ENCODE measurements at regions not wholly inside any gene's neighbourhood (a gene's known extent, or its start where the extent isn't known, plus 50 kb on each side); places are given as distances from the start of the nearest gene placed in this dataset.
"Not testable (repeated sequence)": the region's sequence is repeated elsewhere in the genome, so short reads cannot be mapped to it uniquely, and the experiment has no call there.

DNA sequence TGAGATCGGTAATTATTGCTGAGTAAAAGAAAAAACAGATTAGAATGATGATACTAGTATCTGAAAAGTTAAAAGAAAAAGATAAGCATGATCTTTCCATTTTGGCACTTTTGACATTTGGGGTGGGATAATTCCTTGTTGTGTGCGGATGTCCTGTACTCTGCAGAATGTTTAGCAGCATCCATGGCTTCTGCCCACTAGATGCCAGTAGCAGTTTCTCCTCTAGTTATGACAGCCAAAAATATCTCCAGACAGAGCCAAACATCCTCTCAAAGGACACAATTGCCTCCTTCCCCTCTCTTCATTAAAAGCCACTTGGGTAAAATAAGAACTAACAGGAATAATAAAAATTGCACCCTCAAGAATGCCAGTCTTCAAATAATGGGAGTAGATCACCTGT, 468.8 kb upstream of the GRM7 start:
- no peak for DNase-seq

DNA sequence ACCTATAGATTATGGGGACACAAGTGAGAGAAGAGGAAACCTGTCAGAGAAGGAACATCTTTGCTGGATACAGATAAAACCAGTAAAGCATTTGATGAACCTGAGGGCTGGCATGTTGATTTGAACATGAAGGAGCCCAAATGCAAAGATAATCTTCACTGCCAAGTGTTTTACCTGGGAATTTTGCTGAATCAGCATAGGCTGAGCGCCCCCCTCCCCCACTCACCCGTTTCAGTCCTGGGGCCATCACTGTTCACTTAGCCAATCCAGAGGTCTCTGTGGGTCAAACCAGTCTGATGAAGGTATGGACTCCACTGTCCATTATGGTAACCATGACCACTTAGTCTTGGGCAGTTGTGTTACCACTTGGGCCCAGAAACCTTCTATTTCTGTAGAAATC, 466.0 kb upstream of the GRM7 start:
- DNase-seq = no peak

DNA sequence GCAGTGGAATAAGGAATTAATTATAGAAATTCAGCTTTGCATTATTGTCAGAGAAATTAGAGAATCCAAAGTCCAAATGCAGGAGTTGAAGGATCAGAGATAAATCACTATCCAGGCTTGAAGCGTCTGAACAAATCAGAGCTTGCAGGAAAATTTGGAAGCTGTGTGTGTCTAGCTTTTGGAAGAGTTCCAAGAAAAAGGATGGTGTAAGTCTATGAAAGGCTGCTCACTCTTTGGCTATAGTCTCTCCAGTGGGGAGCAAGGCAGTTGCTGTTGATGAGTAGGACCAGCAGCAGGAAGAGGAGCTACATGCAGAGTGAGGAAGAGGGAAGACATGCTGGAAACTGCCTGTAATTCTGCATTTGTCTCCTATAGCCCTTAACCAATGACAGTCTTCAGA, 464.3 kb upstream of the GRM7 start:
- no peak for DNase-seq

DNA sequence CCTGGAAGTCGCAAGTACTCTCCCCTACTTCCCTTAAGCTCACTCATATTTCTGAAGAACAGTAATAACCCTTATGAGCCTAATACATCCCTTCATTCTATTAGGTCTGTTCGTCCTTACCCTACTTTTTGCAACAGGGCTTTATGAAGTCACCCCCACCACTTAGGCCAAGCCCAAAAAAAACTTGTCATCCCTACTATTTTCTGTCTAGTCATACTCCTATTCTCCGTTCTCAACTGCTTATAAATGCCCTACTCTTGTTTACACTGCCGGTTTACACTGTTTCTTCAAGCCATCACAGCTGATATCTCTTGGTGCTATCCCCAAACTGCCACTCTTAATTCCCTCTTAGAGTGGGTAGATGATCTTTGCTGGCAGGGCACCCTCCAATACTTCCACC, 458.2 kb upstream of the GRM7 start:
- DNase-seq = not testable (repeated sequence)

DNA sequence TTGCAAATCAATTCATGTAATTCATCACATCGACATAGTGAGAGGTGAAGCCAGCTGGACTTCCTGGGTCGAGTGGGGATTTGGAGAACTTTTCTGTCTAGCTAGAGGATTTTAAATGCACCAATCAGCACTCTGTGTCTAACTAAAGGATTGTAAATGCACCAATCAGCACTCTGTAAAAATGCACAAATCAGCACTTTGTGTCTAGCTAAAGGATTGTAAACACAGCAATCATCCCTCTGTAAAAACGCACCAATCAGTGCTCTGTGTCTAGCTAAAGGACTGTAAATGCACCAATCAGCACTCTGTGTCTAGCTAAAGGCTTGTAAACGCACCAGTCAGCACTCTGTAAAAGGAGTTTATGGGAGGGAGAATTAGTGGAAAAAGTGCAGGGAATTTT, 454.0 kb upstream of the GRM7 start:
- DNase-seq = not testable (repeated sequence)

DNA sequence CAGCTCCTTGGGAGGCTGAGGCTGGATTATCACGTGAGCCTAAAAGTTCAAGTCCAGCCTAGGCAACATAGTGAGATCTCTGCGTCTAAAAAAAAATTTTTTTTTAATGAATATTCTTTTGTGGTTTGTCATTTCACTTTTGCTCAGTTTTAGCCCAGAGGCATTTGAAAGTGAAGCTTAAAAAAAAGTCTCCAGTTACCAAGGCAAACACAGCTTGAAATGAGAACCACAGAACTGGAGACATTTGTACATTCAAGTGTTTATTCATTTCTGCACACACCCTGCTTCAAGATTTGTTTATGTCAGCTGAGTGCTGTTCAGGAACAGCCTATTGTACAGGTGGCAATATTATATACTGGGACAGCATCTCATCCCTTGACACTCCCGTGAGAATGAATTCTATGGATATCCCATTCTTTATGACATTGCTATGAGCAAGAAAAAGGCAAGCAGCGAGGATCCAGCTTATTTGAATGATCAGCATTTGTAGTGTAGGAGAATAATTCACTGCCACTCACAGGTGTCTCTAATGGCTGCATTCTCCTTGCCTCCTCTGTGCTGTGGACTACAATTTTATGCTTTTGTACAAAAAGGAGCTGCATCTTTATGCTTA, 444.8 kb upstream of the GRM7 start:
- no peak for DNase-seq

DNA sequence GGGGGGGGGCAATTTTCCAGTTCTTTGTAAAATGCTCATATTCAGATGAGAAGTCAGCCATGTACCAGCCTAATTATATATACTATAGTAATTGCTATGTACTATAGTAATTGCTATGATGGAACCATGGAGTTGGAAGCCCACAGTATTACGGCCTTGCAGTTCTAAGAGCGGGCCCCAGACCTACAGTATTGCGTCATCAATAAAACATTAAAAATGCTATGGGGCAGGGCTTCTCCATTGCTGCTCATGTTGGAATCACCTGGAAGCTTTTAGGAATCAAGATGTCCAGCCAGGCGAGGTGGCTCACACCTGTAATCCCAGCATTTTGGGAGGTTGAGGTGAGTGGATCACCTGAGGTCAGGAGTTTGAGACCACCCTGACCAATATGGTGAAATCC, 443.7 kb upstream of the GRM7 start:
- DNase-seq = no peak

DNA sequence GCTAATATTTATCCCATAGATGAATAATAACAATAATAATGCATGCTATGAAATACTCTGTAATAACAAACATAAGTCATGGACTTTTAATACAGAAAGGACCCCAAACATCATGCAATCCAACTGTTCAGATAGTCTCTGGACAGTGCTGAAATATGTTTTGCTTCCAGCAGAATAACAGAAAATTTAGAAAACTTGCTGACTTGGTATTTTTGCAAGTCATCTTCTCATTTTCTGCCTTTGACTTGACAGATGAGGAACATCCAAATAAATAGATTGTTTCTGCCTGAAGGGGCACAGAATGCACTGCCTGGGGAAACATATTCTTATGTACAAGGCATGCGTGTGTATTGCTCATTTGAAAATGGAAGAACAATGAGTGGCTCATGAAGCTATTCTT, 442.4 kb upstream of the GRM7 start:
- no peak for DNase-seq

DNA sequence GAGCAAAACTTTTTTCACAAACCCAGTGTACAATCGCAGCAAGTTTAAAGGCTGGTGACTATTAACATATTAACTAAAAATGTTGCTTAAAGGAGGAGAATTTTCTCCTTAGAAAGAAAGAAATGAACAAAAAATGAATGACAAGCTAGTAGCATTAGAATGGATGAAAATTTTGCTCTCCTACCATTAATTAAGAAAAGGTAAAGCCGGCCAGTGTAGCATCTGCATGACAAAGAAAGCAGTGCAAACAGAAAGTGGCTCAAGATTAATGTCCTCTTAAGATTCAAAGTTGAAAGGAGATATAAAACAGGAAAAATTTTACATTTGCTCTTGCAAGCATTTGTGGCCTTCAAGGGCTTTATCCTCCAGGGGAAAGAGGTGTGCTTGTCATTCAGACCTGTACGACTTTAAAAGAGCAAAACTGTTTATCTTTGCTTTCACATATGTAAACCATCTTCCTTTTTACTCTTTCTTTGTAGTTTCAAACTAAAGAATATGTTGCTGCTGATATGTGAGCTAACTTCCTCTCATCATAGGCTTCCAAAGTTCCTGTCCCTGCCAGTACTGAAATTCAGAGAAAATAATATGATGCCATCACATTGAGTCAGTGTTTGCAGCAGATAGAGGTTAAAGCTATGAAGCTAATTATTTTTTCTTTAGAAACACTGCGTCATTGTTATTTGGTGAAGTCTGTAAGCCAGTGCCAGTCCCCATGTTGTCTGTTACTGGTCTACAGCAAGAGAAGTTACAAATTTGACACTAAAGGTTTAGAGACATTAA, 439.1 kb upstream of the GRM7 start:
- DNase-seq = no peak

DNA sequence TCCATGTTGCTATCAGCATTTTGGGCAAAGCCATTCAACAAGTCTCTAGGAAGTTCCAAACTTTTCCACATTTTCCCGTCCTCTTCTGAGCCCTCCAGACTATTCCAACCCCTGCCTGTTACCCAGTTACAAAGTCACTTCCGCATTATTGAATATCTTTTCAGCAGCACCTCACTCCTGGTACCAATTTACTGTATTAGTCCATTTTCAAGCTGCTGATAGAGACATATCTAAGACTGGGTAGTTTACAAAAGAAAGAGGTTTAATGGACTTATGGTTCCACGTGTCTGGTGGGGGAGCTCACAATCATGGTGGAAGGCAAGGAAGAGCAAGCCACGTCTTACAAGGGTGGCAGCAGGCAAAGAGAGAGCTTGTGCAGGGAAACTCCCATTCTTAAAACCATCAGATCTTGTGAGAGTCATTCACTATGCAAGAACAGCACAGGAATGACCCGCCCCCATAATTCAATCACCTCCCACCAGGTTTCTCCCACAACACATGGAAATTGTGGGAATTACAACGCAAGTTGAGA, 435.6 kb upstream of the GRM7 start:
- DNase-seq = no peak

DNA sequence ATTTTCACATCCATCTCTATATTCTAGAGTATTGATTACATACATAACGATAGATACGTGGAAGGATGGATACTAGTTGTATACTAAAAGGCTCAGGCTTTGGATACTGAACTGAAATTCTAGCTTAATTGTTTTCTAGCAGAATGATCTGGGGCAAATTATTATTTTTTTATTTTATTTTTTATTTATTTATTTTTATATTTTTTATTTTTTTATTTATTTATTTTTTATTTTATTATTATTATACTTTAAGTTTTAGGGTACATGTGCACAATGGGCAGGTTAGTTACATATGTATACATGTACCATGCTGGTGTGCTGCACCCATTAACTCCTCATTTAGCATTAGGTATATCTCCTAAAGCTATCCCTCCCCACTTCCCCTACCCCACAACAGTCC, 432.6 kb upstream of the GRM7 start:
- not testable (repeated sequence) for DNase-seq

DNA sequence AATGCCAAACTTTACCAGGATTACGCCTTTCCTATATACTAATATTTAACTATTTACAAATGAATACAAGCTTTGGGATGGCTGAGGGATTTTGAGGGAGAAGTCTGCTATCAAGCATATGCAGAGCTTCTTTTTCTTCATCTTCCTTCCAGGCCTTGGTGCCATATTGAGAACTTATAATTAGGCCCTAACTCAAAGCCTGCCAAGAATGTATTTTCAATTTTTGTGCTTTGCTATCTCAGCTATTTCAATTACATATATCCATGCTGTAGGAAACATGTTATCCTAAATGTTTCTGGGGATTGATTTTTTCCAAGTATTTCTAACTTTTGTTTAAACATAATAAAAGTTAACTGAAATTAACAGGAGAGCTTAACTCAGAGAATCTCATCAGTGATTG, 425.0 kb upstream of the GRM7 start:
- DNase-seq = no peak

DNA sequence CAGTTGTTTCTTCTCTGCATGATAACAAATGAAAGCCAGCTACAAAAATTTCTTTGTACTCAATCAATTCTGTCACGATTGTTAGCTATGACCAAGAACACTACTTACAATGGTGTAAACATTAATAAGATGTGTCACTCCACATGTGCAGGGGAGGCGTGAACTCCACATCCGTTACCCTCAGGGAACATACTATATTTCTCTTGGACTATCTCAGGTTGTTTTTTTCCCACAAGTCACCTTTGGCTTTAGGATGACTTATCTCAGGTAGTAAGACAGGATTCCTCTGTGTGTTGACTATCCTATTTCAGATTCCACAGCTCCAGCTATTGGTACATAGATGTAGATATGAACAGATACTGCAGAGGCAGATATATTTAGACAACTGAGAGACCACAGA, 423.3 kb upstream of the GRM7 start:
- no peak for DNase-seq

DNA sequence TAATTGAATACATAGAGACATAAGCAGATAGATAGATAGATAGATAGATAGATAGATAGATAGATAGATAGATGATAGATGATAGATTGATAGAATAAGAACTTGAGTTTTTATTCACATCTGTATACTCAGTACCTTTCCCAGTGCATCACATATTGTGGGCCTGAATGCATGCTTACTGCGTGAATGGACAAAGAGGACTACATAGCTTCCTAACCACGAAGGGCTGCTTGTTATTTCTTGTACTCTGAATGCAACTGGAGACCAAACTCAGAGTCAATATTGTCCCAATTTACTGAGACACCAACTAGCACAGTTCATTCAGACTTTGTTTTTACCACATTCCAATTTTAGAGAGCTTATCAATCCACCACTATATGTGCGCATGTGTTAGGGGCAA, 422.9 kb upstream of the GRM7 start:
- no peak for DNase-seq

DNA sequence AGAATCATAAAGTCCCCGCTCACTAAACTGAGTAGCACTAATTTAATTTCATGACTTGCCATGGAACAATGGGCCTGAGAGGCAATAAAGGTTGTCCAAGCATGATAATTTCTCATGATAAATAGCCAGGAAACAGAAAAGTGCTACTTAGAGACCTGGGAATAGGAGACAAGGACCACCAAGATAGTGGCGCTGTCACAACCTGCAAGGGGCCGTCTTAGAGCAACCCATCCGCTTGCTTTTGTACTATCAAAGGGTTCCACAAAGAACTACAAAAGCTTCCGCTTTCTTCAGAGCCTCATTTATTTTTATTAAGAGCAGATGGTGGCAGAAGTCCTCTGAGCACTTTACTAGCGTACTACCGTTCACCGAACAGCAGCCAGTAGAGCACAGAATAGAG, 421.7 kb upstream of the GRM7 start:
- DNase-seq = no peak

DNA sequence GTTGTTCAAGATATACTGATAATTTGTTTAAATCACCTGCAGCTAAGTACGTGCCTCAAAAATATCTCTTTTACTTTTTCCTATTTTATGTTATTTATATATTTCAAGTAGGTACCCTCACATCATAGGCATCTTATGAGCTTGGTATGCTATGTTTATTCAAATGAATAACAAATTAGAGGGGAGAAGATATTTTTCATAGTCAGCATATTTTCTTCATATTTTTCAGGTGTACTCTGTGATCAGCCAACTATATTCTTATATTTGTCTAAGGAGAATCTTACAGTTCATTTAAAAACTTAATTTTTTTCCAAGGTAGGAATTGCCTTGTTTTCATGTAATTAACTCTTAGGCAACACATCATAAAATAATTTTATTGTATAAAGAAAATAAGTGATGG, 421.1 kb upstream of the GRM7 start:
- DNase-seq = no peak

DNA sequence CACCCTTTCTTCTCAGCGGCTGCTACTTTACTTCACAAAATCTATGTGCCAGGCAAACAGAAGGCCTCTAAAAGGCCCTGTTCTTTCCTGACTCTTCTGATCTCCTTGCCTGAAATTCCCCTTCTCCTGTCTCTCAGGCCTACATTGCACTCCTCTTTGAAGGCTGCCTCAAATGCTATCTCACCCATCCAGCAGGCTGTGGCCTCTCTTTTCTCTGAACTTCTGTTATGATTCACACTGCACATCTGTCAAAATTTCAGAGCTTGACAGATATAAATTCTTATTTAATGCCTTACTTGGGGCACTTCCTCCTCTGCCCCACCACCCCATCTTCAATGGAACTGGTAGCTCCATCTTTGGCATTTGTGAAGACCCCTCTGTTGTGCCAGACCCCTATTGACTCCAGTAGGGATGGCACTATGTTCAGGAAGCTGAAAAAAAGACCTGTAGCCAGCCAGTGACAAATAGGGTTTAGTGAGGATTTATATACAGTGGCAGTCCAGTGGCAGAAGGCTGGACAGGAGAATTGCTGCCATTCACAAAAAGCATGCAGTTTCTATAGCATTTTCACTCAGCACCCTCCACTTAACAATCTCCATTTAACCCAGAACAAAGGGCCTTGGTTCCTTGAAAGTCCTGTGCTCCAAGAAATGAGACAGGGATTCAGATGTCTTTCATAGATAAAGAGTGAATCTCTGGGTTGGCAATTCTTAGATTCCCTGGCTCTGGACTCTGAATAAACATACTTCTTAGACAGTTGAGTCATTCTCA, 415.8 kb upstream of the GRM7 start:
- no peak for DNase-seq

DNA sequence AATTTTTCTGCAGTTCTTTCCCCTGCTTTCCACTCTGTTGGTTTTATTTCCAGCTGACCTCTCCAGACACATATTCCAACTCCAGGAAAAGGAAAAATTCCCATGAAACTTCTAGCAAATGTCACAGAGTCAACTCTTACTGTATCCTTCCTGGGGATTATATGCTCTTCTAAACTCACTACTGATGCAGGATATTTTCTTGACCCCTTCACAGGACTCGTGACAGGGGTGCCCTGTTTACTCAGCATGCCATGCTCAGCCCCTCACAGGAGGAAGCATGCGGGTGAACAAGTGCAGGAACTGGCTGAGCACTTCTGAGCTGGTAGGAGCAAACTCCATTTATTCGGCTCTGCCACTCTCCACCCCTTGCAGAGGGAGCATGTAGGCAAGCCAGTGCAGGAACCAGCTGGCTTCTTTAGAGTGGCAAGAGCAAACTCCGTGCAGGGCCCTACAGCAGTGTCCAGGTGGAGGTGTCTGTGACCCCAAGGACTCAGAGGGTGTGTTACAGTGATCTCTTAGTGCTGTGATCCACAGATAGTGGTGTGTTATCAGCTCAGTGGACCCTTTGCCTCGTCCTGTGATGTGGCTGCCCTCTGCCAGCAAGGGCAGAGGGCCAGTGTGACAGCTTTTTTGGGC, 413.6 kb upstream of the GRM7 start:
- DNase-seq = no peak

DNA sequence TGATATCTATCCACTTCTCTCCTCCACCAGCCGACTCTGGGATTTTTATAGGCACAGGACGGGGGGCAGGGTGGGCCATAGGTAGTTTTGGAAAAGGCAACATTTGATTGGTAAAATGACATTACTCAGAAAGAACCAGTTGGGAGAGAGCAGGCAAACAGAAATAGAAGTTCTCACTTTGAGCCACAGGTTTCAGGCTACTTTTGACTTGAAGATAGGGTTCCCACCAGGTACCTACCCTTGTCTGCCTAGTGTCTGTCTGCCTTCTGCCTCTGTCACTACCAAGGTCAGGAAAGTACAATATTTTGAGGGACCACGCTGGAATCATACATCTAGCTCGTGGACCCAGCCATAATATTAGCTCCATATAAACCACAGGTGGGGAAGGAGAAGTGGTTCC, 412.9 kb upstream of the GRM7 start:
- no peak for DNase-seq

DNA sequence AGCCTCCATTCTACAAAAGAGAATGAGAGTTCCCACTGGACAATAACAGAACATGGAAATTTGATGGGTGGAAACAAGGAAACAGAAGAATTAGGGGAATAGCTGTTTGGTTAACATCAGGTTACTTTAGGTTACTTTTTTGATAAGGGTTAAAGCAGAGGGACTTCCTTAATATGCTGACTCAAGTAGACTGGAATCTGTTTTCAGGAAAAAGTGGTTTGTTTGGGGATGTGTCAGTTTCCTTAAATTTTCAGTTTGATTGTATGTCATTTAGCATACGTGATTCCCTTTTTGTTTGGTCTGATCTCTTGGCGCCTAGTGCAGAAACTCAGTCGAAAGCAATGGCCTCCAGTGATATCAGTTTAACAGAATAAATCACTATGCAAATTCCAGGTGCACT, 411.8 kb upstream of the GRM7 start:
- no peak for DNase-seq

DNA sequence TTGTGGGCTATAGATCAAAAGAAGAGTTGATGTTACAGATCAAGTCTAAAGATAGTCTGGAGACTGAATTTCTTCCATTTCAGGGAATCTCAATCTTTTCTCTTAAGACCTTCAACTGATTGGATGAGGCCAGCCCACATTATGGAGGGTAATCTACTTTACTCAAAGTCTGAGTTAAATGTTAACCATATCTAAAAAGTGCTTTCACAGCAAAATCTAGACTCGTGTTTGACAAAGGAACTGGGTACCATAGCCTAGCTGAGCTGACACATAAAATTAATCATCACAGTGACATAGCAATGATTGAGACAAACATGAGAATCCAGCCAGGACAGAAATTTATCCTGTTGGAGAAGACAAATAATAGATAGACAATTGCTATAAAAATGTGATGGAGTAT, 407.9 kb upstream of the GRM7 start:
- DNase-seq = no peak

DNA sequence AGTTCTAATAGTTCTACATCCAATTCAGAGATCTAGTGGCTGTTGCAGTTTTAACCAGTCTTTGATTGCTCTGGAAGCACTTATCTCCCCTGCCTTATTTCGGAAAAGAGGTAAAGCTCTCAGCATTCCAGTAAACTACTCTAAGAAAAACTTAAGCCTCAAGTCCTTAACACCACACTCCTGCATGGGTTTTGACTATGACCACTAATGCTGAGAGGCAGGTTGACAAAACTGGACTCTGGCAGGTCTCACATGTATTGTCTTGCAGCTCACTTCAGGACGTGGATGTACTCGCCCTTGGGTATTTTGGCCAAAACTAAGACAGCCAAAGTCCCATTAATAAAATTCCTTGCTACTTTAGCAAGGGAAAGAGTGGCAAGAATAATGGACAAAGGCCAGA, 405.9 kb upstream of the GRM7 start:
- no peak for DNase-seq

DNA sequence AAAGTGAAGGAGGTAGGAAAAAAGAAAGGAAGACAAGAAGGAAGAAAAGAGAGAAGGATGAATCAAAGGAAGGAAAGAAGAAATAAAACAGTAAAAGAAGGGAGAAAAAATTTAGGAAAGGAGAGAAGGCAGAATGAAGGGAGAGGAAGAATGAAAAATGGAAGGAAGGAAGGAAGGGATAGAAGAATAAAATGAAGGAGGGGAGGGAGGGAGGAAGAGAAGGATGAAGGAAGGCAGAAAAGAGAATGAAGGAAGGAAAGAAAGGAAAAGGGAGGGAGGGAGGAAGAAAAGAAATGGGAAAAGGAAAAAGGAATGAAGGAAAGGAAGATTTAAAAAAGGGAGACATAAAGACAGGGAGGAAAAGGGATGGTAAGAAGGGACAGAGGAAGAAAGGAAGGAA, 393.7 kb upstream of the GRM7 start:
- DNase-seq = no peak

DNA sequence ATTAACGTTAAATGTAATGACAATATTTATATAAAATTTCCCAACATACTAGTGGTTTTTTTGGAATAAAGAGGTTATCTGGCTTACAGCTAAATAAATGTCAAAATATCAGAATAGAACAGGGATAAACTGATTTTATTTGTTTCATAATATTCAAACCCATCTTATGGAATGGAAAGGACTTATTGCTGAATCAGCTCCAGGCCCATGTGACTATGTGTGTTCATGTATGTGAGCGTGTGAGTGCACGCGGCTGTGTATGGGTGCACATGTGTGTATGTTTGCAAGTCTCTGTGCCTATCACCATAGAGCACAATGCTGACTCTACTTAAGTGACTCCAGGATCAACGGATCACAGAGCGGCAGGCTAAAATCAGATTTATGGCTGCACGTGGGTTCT, 392.3 kb upstream of the GRM7 start:
- no peak for DNase-seq

Measured in midbrain (tissue), 1 donor.